IPS-20b (cell line): ENCODE measurements at regions not wholly inside any gene's neighbourhood (a gene's known extent, or its start where the extent isn't known, plus 50 kb on each side); places are given as distances from the start of the nearest gene placed in this dataset.

Source experiments
- H3K27ac ChIP-seq: one replicate; pipeline ENCODE4 v1.5.1; 2013; ENCODE audit warnings: low read length
- H3K27me3 ChIP-seq: 2 replicates; pipeline ENCODE4 v1.6.1; 2013; ENCODE audit warnings: mild to moderate bottlenecking, low read length, inconsistent platforms; ENCODE audit not compliant: insufficient read depth
- H3K36me3 ChIP-seq: 2 replicates; pipeline ENCODE4 v1.6.1; 2013; ENCODE audit warnings: low read depth, mild to moderate bottlenecking, inconsistent platforms, low read length, moderate library complexity; ENCODE audit not compliant: insufficient read depth
- H3K4me1 ChIP-seq: 2 replicates; pipeline ENCODE4 v1.6.1; 2013; ENCODE audit warnings: mild to moderate bottlenecking, control low read depth, inconsistent platforms, low read length, moderate library complexity; ENCODE audit not compliant: insufficient read depth
- H3K4me3 ChIP-seq: 2 replicates; pipeline ENCODE4 v1.5.1; 2013; ENCODE audit warnings: mild to moderate bottlenecking, low read length, inconsistent platforms
- H3K9ac ChIP-seq: 2 replicates; pipeline ENCODE4 v1.6.1; 2013; ENCODE audit warnings: low read depth, mild to moderate bottlenecking, inconsistent platforms, low read length, moderate library complexity
- H3K9me3 ChIP-seq: 2 replicates; pipeline ENCODE4 v1.6.1; 2013; ENCODE audit warnings: mild to moderate bottlenecking, low read depth, low read length, inconsistent platforms; ENCODE audit not compliant: insufficient read depth

DNA sequence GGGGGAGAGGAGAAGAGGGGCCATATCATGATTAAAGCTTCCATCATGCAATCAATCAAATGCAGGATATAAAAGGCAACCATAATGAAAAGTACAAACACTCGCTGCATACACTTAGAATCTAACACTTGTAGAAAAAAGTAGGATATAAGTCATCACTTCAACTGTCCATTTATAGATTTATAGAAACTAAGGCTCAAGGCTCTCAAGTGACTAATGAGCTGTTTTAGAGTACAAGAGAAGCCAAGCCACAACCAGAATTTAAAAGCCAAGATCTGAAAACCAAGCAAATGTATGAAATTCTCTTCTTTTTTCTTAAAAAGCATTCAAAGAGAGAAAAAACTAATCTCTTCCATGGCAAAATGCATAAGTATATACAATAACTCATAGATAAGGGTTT, 160.2 kb upstream of the BLID start:
- H3K27ac ChIP-seq, result no peak overlapping the region
- no peak overlapping the region for H3K9ac ChIP-seq
- H3K36me3 ChIP-seq, result no peaks in the 10 kb centered on the region
- H3K4me1 ChIP-seq, result peaks cover 4% of the 10 kb centered on the region; the same call in 1 of the 2 replicates
- no peaks in the 10 kb centered on the region for H3K9me3 ChIP-seq
- no peaks in the 10 kb centered on the region for H3K27me3 ChIP-seq
- no peak overlapping the region for H3K4me3 ChIP-seq

DNA sequence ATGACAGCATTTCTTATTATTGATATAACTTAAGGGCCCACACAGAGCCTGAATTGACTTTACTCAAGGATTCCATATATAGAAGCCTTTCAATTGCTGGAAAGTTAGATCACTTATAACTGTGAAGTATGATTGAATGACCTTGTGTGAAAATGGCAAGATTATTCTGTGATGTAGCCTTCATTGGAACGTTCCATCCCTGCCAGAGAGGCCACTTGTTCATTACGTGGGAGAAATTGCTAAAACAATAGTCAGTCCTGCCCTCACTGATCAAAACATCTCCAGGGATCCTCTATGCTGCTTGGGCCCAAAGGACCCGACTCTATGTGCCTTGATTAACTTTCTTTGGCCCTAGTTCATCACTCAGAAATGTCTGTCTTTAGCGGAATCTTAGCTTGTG, 159.5 kb upstream of the BLID start:
- Histone ChIP-seq H3K4me1 (peaks cover 4% of the 10 kb centered on the region; the same call in 1 of the 2 replicates), H3K9me3 (no peaks in the 10 kb centered on the region), H3K9ac (no peak overlapping the region), H3K4me3 (no peak overlapping the region), H3K36me3 (no peaks in the 10 kb centered on the region), H3K27me3 (no peaks in the 10 kb centered on the region), H3K27ac (no peak overlapping the region)

DNA sequence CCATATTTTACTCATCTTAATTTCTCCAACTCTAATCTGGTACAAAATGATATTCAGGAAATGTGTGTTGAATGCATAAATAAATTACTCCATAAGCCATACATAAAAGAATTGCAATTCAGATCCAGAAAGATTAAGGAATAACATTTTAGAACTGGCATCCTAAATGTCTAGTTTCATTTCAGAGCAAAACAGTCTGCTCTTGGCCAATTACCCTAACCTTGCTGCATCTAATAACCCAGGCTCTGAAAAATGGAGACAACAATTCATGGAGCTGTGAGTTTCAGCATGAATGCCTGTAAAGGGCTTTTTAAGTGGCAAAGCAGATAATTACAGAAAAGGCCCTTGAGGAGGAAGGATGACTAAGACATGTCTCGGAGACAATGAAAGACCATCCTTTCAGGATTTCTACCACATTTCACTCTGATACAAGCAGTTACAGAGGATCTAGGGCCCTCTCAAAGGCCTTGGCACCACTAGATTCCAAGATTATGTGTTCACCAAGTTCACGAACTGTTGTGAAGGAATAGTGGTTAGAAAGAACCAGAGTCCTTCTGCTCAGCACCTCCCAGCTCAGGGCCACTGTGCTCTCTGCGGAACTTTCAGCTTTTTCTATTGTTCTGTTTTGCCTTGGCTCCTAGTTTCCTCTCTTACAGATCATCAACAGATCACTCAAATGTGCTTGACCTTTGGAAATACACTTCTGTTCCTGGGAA, 157.6 kb upstream of the BLID start:
- H3K27me3 ChIP-seq, result no peaks in the 10 kb centered on the region
- no peaks in the 10 kb centered on the region for H3K36me3 ChIP-seq
- H3K4me1 ChIP-seq, result peaks cover 4% of the 10 kb centered on the region
- H3K27ac ChIP-seq, result no peak overlapping the region
- no peak overlapping the region for H3K9ac ChIP-seq
- no peak overlapping the region for H3K4me3 ChIP-seq
- H3K9me3 ChIP-seq, result no peaks in the 10 kb centered on the region

DNA sequence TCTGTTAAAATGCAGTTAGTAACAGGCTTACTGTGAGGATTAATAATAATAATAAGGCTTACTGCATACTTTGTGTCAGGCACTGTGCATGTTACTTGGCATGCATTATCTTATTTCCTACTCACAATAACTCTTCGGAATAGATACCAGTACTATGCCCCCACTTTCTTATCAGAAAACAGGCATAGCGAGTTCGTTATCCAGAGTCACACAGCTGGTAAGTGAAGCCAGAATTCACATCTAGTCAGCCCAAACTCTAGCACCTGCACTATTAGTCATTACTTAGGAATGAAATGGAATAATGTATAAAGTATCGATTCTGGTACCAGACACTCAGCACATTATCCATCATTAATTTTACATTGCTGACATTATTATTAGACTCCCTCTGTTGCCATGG, 155.7 kb upstream of the BLID start:
- H3K27me3 ChIP-seq, result no peaks in the 10 kb centered on the region
- no peak overlapping the region for H3K27ac ChIP-seq
- H3K36me3 ChIP-seq, result no peaks in the 10 kb centered on the region
- H3K9ac ChIP-seq, result no peak overlapping the region
- peaks cover 4% of the 10 kb centered on the region for H3K4me1 ChIP-seq
- H3K4me3 ChIP-seq, result no peak overlapping the region
- no peaks in the 10 kb centered on the region for H3K9me3 ChIP-seq

DNA sequence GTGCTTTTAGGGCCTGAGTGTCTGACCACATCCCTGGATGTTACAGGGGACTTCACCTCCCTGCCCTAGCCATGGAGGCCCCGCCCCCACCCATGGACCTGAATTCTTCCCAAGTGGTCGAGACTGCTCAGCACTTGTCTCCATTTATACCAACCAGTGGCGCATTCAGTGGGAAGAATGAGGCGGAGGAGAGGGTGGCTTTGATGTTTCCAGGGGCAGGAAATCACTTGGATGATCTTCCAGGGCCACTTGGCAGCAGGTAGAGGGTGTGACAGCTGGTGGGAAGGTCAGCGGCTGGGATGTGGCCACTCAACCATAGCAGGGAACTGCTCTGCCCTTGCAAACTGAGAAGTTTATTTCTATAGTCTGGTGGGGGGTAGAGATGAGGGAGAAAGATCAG, 155.1 kb upstream of the BLID start:
- Histone ChIP-seq H3K4me1 (peaks cover 4% of the 10 kb centered on the region), H3K27me3 (no peaks in the 10 kb centered on the region), H3K36me3 (no peaks in the 10 kb centered on the region), H3K4me3 (no peak overlapping the region), H3K9me3 (no peaks in the 10 kb centered on the region), H3K9ac (no peak overlapping the region), H3K27ac (no peak overlapping the region)

DNA sequence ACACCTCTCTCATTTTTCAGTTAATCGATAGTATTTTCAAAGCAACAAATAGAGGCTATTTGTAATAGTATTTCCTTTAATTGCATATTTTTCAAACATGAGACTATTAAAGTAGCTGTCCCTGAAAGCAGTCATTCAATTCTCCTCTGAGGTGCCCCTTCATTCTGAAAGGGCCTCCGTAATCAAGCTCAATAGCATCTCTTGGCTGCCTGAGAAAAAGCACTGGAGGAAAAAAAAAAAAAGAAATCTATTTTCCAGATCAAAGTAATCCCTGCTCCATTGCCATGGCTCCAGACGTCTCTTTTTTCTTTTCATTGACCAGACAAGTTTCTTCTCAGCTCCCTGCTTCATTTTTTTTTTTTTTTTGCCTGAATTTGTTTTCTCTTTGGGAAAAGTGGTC, 154.5 kb upstream of the BLID start:
- Histone ChIP-seq H3K36me3 (no peaks in the 10 kb centered on the region), H3K9me3 (no peaks in the 10 kb centered on the region), H3K9ac (no peak overlapping the region), H3K27me3 (no peaks in the 10 kb centered on the region), H3K4me3 (no peak overlapping the region), H3K27ac (no peak overlapping the region), H3K4me1 (peaks cover 4% of the 10 kb centered on the region)

DNA sequence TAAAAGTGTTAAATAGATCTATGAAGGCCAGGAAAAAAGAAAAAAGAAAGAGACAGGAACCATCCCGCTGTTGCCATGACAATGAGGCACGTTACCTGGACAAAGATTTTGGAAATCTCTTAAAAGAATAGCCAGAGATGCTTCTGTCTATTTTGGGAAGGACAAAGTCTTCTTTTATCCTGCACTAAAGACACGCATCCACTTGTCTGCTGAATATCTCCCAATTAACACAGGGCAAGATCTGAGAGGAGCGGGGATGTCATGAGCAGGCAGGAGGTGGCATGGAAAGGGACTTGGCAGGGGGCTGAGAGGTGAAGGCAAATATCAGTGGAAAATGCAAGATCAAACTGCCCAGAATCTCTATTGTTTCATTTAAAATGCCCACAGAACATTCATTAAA, 153.8 kb upstream of the BLID start:
- Histone ChIP-seq H3K4me3 (no peak overlapping the region), H3K9ac (no peak overlapping the region), H3K9me3 (no peaks in the 10 kb centered on the region), H3K27me3 (no peaks in the 10 kb centered on the region), H3K4me1 (peaks cover 4% of the 10 kb centered on the region), H3K36me3 (no peaks in the 10 kb centered on the region), H3K27ac (no peak overlapping the region)

DNA sequence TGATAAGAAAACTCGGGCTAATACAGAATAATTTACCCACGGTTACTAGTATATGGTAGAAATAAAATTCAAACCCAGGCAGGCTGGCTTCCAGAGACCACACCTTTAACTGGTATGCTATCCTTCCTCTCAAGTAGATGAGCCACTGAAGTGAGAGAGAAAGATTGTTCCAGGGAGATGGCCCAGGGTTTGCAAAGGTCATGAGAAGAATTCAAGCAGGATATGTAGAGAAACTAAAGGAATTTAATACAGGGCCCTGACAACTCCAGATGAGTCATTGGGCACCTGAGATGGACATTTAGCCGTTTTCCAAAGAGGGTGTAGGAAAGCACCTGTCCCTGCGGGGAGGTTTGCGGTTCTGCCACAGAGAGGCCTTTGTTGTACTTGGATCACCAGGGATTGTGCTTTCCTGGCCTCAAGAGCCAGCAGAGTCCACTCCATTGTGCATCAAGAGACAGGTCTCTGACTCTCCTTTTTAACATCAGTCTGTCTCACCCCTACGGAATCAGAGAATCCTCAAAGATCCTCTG, 152.7 kb upstream of the BLID start:
- H3K9me3 ChIP-seq, result no peaks in the 10 kb centered on the region
- no peak overlapping the region for H3K9ac ChIP-seq
- H3K27ac ChIP-seq, result no peak overlapping the region
- no peak overlapping the region for H3K4me3 ChIP-seq
- H3K36me3 ChIP-seq, result no peaks in the 10 kb centered on the region
- no peaks in the 10 kb centered on the region; the same call in 1 of the 2 replicates for H3K4me1 ChIP-seq
- no peaks in the 10 kb centered on the region for H3K27me3 ChIP-seq

DNA sequence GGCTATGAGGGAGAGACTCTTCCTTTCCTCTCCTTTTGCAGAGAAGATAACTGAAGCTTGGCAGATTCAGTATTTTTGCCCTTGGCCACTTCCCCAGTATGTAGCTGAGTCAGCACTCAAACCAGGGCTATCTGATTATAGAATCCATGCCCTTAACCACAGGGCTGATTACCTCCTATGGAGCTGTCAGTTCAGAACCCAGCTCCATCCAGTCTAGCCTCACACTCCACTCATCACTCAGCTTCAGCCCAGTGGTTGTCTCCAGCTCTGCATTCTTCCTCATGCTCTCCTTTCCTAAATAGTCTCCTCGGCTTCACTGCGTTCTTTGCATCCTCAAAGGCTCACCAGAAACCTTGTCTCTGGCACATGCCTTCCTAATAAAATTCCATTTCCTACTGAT, 151.6 kb upstream of the BLID start:
- H3K9me3 ChIP-seq, result no peaks in the 10 kb centered on the region
- H3K27me3 ChIP-seq, result no peaks in the 10 kb centered on the region
- H3K27ac ChIP-seq, result no peak overlapping the region
- no peaks in the 10 kb centered on the region; the same call in 1 of the 2 replicates for H3K4me1 ChIP-seq
- H3K36me3 ChIP-seq, result no peaks in the 10 kb centered on the region
- H3K4me3 ChIP-seq, result no peak overlapping the region
- H3K9ac ChIP-seq, result no peak overlapping the region

DNA sequence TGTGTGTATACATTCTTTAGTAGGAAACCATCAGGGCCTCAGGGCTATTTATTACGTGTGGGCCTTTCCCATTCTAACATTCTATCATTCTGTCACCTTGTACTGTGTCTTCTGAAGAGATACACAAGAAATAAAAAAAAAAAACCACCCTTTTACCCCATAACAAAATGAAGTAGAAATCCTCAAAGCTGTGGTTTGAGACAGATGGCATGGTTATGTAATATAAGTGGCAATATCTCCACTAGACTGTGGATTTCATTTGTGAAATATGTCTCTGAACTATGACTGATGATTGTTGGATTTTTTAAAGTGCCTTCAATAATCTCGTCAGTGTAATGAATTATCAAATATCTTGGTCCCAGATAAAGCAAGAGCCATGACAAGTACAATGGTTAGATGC, 150.0 kb upstream of the BLID start:
- Histone ChIP-seq H3K4me3 (no peak overlapping the region), H3K36me3 (no peaks in the 10 kb centered on the region), H3K27me3 (no peaks in the 10 kb centered on the region), H3K27ac (no peak overlapping the region), H3K9ac (no peak overlapping the region), H3K9me3 (no peaks in the 10 kb centered on the region), H3K4me1 (no peaks in the 10 kb centered on the region; the same call in 1 of the 2 replicates)

DNA sequence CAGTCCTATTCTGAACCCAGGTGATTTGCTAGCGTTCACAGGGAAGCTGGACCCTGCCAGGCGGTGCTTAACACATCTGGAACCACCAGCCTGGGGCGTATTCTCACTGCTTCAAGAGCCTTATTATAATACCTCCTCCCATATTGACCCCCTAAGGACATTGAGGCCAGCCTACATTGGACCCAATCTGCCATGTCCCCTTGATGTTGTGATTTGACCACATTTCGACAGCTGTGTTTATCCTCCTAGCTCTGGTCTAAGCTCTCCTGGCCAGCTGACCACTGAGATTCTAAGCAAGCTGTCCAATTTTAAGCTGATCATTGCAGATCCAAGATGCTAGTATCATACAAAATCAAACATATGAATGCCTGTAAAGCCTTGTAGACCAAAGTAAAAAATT, 148.1 kb upstream of the BLID start:
- H3K27me3 ChIP-seq, result no peaks in the 10 kb centered on the region
- no peak overlapping the region for H3K4me3 ChIP-seq
- H3K36me3 ChIP-seq, result no peaks in the 10 kb centered on the region
- no peaks in the 10 kb centered on the region for H3K9me3 ChIP-seq
- no peaks in the 10 kb centered on the region for H3K4me1 ChIP-seq
- H3K27ac ChIP-seq, result no peak overlapping the region
- H3K9ac ChIP-seq, result no peak overlapping the region

DNA sequence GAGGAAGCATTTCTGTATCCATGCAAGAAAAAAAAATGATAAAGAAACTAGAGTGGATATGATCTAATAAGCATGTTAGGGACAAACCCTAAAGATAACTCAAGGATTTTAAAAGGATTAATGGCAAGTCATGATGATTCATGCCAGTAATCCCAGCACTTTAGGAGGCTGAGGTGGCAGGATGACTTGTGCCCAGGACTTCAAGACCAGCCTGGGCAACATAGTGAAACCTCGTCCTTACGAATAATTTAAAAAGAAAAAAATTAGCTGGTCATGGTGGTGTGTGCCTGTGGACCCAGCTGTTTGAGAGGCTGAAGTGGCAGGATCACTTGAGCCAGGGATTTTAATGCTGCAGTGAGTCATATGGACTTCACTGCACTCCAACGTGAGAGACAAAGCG, 145.5 kb upstream of the BLID start:
- no peaks in the 10 kb centered on the region for H3K36me3 ChIP-seq
- H3K9me3 ChIP-seq, result no peaks in the 10 kb centered on the region
- H3K27ac ChIP-seq, result no peak overlapping the region
- H3K4me1 ChIP-seq, result no peaks in the 10 kb centered on the region
- no peak overlapping the region for H3K4me3 ChIP-seq
- H3K9ac ChIP-seq, result no peak overlapping the region
- no peaks in the 10 kb centered on the region for H3K27me3 ChIP-seq
